ENCODE measurements at regions not wholly inside any gene's neighbourhood (a gene's known extent, or its start where the extent isn't known, plus 50 kb on each side); places are given as distances from the start of the nearest gene placed in this dataset.

GRCh38 chr4:149144060-149144459 lies 671.6 kb downstream of the IQCM start:
- TF ChIP-seq, protein P1, sequence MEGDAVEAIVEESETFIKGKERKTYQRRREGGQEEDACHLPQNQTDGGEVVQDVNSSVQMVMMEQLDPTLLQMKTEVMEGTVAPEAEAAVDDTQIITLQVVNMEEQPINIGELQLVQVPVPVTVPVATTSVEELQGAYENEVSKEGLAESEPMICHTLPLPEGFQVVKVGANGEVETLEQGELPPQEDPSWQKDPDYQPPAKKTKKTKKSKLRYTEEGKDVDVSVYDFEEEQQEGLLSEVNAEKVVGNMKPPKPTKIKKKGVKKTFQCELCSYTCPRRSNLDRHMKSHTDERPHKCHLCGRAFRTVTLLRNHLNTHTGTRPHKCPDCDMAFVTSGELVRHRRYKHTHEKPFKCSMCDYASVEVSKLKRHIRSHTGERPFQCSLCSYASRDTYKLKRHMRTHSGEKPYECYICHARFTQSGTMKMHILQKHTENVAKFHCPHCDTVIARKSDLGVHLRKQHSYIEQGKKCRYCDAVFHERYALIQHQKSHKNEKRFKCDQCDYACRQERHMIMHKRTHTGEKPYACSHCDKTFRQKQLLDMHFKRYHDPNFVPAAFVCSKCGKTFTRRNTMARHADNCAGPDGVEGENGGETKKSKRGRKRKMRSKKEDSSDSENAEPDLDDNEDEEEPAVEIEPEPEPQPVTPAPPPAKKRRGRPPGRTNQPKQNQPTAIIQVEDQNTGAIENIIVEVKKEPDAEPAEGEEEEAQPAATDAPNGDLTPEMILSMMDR (IDR thresholded peaks at IDR 0.05; ENCODE audit: low read depth, low read length) = no peak
- TF ChIP-seq EZH2phosphoT487 (IDR thresholded peaks at IDR 0.05; ENCODE audit: low read depth) = no peak

All from OCI-LY3 (cell line).